ENCODE measurements at regions not wholly inside any gene's neighbourhood (a gene's known extent, or its start where the extent isn't known, plus 50 kb on each side); places are given as distances from the start of the nearest gene placed in this dataset.

GRCh38 chr14:85824526-85824925, 294.6 kb downstream of the FLRT2 start:
- Histone ChIP-seq H3K4me1 (ENCODE audit: insufficient read depth) (no peaks in the 10 kb centered on the region), H3K9me3 (ENCODE audit: low read depth) (no peaks in the 10 kb centered on the region), H3K79me2 (no peaks in the 10 kb centered on the region), H2AFZ (no peak overlapping the region), H3K9me2 (replicated peaks; ENCODE audit: insufficient read depth) (no peaks in the 10 kb centered on the region), H3K36me3 (replicated peaks; ENCODE audit: insufficient read depth, low read depth) (no peaks in the 10 kb centered on the region), H3K27me3 (no peaks in the 10 kb centered on the region), H3K27ac (no peak overlapping the region), H3K4me2 (no peak overlapping the region), H3K4me3 (no peak overlapping the region), H4K20me1 (ENCODE audit: insufficient read depth, poor library complexity, severe bottlenecking) (no peaks in the 10 kb centered on the region)
- no peak for TF ChIP-seq CTCF (IDR thresholded peaks at IDR 0.05; ENCODE audit: poor library complexity)
- TF ChIP-seq EZH2phosphoT487 (IDR thresholded peaks at IDR 0.05; ENCODE audit: low read depth, severe bottlenecking, unreplicated experiment): no peak
- TF ChIP-seq EZH2 (IDR thresholded peaks at IDR 0.05; ENCODE audit: borderline replicate concordance): no peak
- no peak for DNase-seq (ENCODE audit: low spot score)
- 83% methylated on average over 1 of the region's 1 CpG for WGBS (ENCODE audit: low lambda C conversion rate, missing lambda C conversion rate)

- no peaks in the 10 kb centered on the region for H3K9me2 ChIP-seq (replicated peaks; ENCODE audit: insufficient read depth)
- no peak overlapping the region for H2AFZ ChIP-seq
- no peak overlapping the region for H3K4me2 ChIP-seq
- H3K36me3 ChIP-seq (replicated peaks; ENCODE audit: insufficient read depth, low read depth): no peaks in the 10 kb centered on the region
- no peaks in the 10 kb centered on the region for H4K20me1 ChIP-seq (ENCODE audit: insufficient read depth, poor library complexity, severe bottlenecking)
- H3K4me3 ChIP-seq: no peak overlapping the region
- WGBS (ENCODE audit: low lambda C conversion rate, missing lambda C conversion rate): 88% methylated on average over 3 of the region's 3 CpGs
- H3K27ac ChIP-seq: no peak overlapping the region
- H3K79me2 ChIP-seq: no peaks in the 10 kb centered on the region
- no peaks in the 10 kb centered on the region for H3K4me1 ChIP-seq (ENCODE audit: insufficient read depth)
- H3K27me3 ChIP-seq: no peaks in the 10 kb centered on the region
- no peak for DNase-seq (ENCODE audit: low spot score)
- H3K9me3 ChIP-seq (ENCODE audit: low read depth): no peaks in the 10 kb centered on the region
- TF ChIP-seq EZH2 (IDR thresholded peaks at IDR 0.05; ENCODE audit: borderline replicate concordance) (no peak), CTCF (IDR thresholded peaks at IDR 0.05; ENCODE audit: poor library complexity) (no peak), EZH2phosphoT487 (IDR thresholded peaks at IDR 0.05; ENCODE audit: low read depth, severe bottlenecking, unreplicated experiment) (no peak)
These were observed 292.3 kb downstream of the FLRT2 start for GRCh38 chr14:85822236-85822635.

DNA sequence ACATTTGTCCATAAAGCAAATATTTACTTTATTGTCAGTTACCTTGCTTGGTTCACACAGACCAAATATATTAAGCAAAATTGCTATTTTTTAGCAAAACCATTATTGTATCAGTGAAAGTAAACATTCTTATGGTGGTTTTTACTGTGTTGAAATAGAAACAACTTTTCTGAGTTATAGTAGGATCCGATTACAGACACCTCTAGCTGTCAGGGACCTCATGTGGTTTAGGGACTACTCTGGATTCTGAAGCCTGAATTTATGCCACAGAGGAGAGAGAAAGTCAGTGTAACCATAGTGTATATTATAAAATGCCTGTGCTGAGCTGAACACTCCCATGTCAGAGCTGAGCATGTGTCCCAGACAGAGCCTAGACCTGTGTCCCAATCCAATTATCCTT, 287.5 kb downstream of the FLRT2 start:
- Histone ChIP-seq H2AFZ (no peak overlapping the region), H3K4me3 (no peak overlapping the region), H3K27ac (no peak overlapping the region), H3K27me3 (no peaks in the 10 kb centered on the region), H3K9me2 (replicated peaks; ENCODE audit: insufficient read depth) (no peaks in the 10 kb centered on the region), H3K36me3 (replicated peaks; ENCODE audit: insufficient read depth, low read depth) (no peaks in the 10 kb centered on the region), H4K20me1 (ENCODE audit: insufficient read depth, poor library complexity, severe bottlenecking) (no peaks in the 10 kb centered on the region), H3K4me1 (ENCODE audit: insufficient read depth) (no peaks in the 10 kb centered on the region), H3K79me2 (no peaks in the 10 kb centered on the region), H3K4me2 (no peak overlapping the region), H3K9me3 (ENCODE audit: low read depth) (no peaks in the 10 kb centered on the region)
- DNase-seq (ENCODE audit: low spot score): no peak
- 83% methylated on average over 1 of the region's 1 CpG for WGBS (ENCODE audit: low lambda C conversion rate, missing lambda C conversion rate)
- TF ChIP-seq EZH2phosphoT487 (IDR thresholded peaks at IDR 0.05; ENCODE audit: low read depth, severe bottlenecking, unreplicated experiment) (no peak), CTCF (IDR thresholded peaks at IDR 0.05; ENCODE audit: poor library complexity) (no peak), EZH2 (IDR thresholded peaks at IDR 0.05; ENCODE audit: borderline replicate concordance) (no peak)

DNA sequence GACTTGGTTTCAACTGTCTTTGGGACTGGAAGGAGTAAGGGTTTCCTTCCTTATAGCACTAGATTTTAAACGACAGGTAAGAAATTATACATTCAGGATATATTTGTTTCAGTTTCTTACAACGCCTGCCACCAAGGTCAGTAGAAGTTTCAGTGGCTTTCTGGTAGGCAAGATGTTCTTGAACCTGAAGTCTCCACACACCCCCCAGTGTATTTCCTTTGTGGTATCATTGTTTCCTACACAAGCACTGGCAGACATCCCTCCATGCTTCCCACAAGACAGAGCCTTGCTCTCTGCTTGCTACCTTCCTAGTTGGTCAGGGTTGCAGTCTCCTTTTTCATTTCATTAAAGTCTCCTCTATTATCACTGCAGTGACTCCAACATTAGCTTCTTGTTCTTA, 283.1 kb downstream of the FLRT2 start:
- no peaks in the 10 kb centered on the region for H3K9me2 ChIP-seq (replicated peaks; ENCODE audit: insufficient read depth)
- no peaks in the 10 kb centered on the region for H3K79me2 ChIP-seq
- no peaks in the 10 kb centered on the region for H3K36me3 ChIP-seq (replicated peaks; ENCODE audit: insufficient read depth, low read depth)
- H3K4me3 ChIP-seq: no peak overlapping the region
- H3K27me3 ChIP-seq: no peaks in the 10 kb centered on the region
- 90% methylated on average over 2 of the region's 2 CpGs for WGBS (ENCODE audit: low lambda C conversion rate, missing lambda C conversion rate)
- no peak overlapping the region for H3K4me2 ChIP-seq
- H3K9me3 ChIP-seq (ENCODE audit: low read depth): no peaks in the 10 kb centered on the region
- no peaks in the 10 kb centered on the region for H3K4me1 ChIP-seq (ENCODE audit: insufficient read depth)
- DNase-seq (ENCODE audit: low spot score): no peak
- TF ChIP-seq EZH2phosphoT487 (IDR thresholded peaks at IDR 0.05; ENCODE audit: low read depth, severe bottlenecking, unreplicated experiment) (no peak), EZH2 (IDR thresholded peaks at IDR 0.05; ENCODE audit: borderline replicate concordance) (no peak), CTCF (IDR thresholded peaks at IDR 0.05; ENCODE audit: poor library complexity) (no peak)
- H3K27ac ChIP-seq: no peak overlapping the region
- H4K20me1 ChIP-seq (ENCODE audit: insufficient read depth, poor library complexity, severe bottlenecking): no peaks in the 10 kb centered on the region
- H2AFZ ChIP-seq: no peak overlapping the region

All from hepatocyte (in vitro differentiated cells).